Daoy (cell line): ENCODE measurements at regions not wholly inside any gene's neighbourhood (a gene's known extent, or its start where the extent isn't known, plus 50 kb on each side); places are given as distances from the start of the nearest gene placed in this dataset.
"Not testable (repeated sequence)": the region's sequence is repeated elsewhere in the genome, so short reads cannot be mapped to it uniquely, and the experiment has no call there.

Experiments
- DNase-seq: peaks from one replicate; pipeline ENCODE4 v3.0.0-alpha.2; 2015; ENCODE audit warnings: low read depth

- DNase-seq, result no peak
Observed at GRCh38 chr2:224109751-224110150, 70.7 kb upstream of the SERPINE2 start.

- DNase-seq, result no peak
Observed at GRCh38 chr2:224106794-224107193, 67.7 kb upstream of the SERPINE2 start.

- no peak for DNase-seq
Observed at GRCh38 chr2:224104668-224105386, 65.7 kb upstream of the SERPINE2 start.

GRCh38 chr2:224103651-224104050, 64.6 kb upstream of the SERPINE2 start:
- DNase-seq, result no peak

GRCh38 chr2:224102991-224103390, 63.9 kb upstream of the SERPINE2 start:
- no peak for DNase-seq

- DNase-seq, result peak; percentile 29
Observed at GRCh38 chr2:224101820-224102630, 62.9 kb upstream of the SERPINE2 start.

GRCh38 chr2:224099861-224100643, 61.0 kb upstream of the SERPINE2 start:
- DNase-seq, result no peak

GRCh38 chr2:224098481-224099230, 59.6 kb upstream of the SERPINE2 start:
- DNase-seq, result no peak

GRCh38 chr2:224094413-224094812, 55.3 kb upstream of the SERPINE2 start:
- no peak for DNase-seq

- DNase-seq, result not testable (repeated sequence)
Observed at GRCh38 chr2:224091671-224092070, 52.6 kb upstream of the SERPINE2 start.

GRCh38 chr2:224089606-224090005, 50.5 kb upstream of the SERPINE2 start:
- DNase-seq, result not testable (repeated sequence)
